ENCODE measurements at regions not wholly inside any gene's neighbourhood (a gene's known extent, or its start where the extent isn't known, plus 50 kb on each side); places are given as distances from the start of the nearest gene placed in this dataset.

DNA sequence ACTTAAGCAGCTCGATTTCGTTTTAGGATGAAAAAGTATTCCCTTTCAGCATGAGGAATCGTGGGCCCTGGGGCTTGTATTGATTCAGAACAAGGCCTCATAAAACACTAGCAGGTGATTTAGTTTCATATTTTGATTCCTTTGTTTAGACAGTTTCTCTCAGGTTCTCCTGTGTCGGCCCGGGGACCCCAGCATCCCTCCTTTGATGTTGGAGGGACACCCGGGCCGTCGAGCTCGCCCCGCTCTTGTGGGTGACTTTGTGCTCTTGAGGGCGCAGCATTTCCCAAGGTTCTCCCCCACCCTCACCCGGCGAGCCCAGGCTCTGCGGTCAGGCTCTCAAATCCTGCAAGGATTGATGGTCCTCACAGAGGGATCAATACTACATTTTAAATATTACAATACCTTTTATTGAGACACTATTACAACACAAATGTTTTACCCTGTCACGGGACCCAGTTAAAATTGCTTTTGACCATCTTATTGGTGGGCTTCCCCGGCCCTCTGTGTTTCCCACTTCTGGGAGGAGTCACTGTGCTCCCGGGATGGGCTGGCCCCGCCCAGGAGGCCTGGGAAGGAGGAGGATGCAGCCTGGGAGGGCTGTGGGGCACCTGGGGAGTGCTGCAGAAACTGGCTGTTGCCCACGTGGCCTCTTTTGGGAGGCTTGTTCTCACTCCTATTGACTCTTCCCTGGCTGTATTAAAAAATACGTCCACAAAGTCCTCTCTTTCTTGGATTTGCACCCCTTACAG is 222.6 kb downstream of the INSIG2 start:
- DNase-seq = no peak

DNA sequence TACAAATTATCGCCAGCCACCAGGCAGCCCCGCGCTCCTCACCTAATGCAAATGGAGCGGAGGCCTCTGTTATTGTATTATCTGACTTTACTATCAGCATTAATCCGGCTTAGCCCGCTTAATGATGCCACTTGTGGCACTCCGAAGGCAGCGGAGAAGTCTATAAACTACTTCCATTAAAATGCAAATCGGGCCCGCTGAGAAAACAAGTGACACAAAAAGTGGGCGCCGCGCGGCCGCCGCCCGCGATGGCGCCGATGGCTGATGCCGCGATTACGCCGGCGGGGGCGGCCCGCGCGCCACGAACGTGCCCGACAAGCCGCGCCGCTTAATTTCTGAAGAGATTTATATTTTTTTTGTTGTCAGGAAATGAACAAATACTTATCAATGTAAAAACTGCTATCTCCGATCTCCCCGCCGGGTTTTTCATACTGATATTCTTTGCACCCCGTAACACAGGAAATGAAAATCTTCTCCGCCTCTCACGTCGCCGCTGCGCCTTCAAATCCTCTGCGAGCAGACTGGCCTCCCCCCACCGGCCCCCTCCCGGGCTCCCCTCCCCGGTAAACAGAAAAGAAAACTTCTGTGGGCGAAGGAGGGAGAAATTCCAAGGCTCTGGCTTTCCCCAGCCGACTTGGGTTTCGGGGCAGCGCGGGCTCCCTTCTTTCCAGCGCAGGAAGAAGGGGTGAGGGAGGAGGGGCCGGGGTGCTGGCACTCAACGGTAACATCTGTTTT is 221.8 kb downstream of the INSIG2 start:
- DNase-seq = no peak

DNA sequence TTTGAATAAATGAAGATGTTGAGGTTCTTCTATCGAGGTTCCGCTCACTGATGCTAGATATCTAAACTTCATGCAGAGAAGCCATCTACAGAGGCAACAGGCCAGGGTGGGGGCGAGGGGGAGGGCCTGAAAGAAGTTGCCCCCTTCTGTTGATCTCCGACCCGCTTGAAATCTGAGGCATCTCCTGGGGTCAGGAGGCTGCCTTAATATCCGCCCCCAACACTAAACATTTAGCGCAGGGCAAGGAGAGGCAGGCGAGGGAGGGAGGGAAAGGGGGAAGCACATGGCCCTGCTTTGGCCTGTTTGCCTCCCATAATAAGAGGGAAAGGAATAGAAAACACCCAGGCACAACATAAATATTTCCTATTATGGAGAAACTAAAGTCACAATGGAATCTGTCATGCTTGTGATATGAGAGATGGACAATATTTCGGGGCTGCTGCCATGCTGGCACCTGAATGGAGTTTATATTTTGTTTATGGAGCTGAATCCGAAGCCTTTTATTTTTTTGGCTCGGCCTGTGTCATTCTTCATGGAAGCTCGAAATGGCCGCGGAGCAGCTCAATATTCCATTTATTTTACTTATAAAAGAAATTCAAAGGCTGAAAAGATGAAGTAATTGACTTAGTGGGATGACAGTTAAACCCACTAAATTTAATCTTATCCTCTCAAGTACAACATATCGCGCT is 221.1 kb downstream of the INSIG2 start:
- DNase-seq = no peak

DNA sequence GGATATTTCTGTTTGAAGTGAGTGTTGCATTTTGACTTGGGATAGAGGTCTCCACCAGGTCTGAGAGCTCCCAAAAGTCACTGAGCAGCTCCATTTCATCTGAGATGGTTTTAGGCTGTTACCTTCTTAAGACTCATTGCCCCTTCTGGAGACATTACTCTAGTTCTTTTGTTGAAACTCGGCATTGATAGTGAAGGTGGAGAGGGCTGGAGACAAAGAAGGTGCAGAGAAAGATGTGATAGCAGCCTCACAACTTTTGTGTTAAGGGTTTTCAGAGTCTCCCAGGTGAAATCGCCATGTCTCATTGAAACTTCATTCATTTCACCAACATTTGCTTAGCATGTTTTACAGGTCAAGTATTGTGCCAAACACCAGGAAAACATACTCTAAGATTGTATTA is 219.6 kb downstream of the INSIG2 start:
- DNase-seq = no peak

DNA sequence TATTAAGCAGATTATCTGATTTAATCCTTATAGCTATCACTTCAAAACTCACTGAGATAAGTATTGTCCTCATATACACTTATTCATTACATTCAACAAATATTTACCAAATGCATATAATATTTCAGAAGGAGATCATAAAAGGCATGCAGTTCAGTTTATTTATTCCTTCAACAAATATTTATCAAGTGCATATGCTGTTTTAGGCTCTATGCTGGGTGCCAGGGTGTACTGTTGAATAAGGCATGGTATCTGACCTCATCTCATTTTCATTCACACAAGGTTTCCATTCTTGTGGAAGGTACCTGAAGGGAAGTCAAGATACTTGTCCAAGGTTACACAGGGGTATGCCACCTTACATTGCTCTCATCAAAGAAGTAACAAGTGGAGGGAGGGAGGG is 213.0 kb downstream of the INSIG2 start:
- no peak for DNase-seq

DNA sequence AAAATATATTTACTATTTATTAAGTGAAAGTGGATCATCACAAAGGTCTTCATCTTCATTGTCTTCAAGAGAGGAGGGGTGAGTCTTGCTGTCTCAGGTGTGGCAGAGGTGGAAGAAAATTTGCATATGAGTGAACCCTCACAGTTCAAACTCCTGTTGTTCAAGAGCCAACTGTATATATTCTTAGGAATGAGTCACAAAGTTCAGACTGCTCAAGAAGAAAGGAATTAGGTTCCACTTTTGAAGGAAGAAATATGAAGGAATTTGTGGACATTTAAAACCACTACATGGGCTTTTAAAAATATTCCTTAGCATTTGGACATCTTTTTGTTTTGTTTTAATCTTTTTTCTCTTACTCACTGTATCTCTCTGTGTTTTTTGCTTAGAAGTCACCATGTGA is 212.6 kb downstream of the INSIG2 start:
- no peak for DNase-seq

DNA sequence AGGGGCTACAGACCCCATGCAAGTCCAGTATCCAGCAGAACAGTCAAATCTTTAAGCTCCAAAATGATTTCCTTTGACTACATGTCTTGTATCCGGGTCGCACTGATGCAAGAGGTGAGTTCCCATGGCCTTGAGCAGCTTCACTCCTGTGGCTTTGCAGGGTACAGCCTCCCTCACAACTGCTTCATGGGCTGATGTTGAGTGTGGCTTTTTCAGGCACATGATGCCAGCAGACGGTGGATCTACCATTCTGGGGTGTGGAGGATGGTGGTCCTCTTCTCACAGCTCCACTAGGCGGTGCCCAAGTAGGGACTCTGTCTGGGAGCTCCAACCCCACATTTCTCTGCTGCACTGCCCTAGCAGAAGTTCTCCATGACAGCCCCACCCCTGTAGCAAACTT is 208.4 kb downstream of the INSIG2 start:
- DNase-seq = no peak

DNA sequence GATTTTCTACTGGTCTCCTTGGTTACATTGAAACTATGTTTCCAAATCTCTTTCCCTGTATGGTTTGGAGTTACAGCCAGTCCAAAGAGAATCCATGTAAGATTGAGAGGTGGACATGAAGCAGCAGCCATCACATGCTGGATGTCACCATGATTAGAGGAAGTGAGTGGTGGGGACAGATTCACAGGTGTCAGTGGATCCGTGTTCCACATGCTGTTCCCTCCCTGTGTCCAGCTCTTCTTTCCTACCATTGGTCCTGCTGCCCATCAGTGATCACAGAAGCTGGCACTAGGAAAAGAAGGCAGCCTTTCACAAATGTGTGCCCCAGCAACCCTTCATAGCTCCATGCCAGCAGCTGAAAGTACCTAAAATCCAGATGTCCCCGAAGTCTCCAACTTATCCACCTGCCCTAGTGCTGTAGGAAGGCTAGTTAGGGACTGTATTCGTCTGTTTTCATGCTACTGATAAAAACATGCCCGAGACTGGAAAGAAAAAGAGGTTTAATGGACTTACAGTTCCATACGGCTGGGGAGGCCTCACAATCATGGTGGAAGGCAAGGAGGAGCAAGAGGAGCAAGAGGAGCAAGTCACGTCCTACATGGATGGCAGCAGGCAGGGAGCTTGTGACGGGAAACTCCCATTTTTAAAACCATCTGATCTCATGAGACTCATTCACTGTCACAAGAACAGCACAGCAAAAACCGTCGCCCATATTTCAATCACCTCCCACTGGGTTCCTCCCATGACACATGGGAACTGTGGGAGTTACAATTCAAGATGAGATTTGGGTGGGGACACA is 207.5 kb downstream of the INSIG2 start:
- no peak for DNase-seq

DNA sequence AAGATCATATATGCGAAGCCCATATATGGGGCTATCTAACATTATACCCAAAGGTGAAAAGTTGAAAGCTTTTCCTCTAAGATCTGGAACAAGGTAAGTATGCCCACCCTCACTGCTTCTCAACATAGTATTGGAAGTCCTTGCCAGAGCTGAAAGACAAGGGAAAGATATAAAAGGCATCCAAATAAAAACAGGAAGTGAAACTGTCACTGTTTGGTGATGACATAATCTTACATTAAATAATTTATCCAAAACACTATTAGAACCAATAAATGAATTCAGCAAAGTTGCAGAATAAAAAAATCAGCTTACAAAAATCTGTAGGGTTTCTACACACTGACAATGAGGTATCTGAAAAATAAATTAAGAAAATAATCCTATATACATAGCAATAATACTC is 205.8 kb downstream of the INSIG2 start:
- DNase-seq = no peak

DNA sequence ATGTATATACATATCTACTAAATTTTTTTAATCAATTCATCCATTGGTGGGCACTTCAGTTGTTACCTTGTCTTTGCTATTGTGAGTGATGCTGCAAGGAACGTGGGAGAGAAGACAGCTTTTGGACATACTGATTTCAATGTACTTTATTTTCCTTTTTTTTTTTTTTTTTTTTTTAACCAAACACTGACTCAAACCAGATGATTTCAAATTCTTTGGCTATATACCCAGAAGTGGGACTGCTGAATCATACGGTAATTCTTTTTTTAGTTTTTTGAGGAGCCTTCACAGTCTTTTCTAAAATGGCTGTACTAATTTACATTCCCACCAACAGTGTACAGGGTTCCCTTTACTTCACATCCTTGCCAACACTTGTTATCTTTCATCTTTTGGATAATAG is 204.7 kb downstream of the INSIG2 start:
- no peak for DNase-seq

DNA sequence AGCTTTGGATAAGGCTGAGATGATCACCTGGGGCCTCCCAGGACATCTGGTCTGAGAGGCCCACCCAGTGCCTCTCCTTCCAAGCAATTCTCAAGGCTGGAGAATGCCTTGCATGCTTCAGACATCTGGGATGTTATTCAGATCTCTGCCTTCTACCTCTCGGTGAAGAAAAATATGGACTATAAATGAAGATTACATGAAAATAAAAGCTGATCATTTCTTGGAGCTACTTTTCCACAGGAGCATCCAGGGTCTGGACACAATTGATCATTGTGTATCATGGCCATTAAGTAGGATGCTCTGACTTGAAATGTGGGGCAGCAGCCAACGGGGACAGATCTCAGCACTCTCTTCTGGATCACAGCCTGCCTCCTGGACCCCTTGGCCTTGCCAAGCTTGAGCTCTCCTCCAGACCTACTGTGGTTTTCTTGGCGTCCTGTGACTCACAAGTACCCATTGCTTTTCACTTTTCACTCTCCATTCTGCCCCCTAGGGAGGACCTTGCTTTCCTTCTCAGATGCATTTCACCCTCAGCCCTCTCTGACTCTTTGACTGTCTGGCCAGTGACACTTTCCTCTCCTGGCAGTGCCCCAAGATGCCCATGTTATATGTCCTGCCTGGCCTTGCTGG is 203.1 kb downstream of the INSIG2 start:
- DNase-seq = no peak

DNA sequence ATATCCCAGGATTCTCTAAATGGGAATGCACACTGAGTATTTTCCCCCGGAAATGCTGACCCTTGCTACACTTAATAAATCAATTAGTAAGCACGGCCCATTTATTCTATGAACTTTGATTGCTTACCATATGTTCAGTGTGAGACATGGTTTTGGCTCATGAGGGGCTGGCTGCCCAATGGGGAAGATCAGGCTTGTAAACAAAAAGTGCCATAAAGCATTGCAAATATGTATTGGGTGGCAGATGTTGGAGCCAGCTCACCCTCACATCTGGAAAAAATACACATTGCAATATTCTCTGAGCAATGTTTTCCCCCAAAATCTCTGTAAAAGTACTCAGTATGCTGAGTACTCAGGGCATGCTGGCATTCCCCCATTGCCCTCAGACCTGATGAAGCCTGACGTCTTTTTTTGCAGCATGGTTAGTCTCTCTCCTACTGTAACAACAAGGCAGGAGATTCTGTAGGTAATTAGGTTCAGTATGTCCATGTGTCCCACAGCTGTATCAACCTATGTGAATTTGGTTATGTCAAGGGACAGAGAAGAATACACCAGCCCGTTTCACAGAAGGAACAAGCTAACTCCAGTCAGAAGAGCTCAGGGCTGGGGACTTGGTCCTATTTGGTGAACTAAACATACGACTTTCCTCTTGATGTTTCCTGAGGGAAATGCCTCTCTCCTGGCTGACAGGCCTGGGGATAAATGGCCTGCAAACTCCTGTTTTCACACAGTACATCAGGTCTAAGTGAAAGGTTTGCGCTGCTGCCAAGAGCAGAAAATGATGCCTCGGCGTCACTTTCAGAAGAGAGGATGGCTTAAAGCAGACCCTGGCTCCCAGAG is 202.4 kb downstream of the INSIG2 start:
- no peak for DNase-seq

DNA sequence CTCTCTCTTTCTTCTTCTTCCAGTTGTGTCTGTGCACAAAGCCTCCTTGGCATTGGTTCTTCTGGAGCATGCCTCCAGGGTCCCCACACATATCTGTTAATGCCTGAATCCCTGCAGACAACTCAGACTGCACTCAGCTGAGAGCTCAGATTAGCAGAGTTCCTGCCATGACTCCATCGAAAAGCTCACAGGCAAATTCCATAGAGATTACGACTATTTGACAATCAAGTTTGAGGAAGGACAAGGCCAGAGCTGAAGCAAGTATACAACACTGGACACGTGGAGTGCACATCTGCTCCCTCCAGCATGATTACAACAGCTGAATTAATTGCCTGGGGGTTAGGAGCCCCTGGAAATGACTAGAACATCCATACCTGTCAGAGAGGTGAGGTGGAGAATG is 190.7 kb downstream of the INSIG2 start:
- no peak for DNase-seq

DNA sequence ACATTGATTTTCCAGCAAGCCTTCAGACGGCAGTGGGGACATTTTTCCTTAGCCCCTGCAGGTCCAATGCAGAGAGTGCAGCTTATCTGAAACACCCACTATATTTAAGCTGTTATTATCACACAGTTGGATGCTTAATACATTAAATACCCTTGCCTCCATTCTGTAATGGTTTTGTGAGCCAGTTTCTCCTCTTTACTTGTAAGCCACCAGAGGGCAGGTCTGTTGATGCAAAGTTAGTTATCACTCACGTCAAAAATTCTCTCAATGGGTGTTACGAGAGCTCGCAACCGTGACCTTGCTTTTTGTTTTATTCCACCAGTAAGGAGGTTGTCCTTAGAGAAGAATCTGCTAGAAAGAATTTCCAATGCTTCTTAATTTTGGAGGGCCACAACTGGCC is 189.8 kb downstream of the INSIG2 start:
- DNase-seq = no peak

DNA sequence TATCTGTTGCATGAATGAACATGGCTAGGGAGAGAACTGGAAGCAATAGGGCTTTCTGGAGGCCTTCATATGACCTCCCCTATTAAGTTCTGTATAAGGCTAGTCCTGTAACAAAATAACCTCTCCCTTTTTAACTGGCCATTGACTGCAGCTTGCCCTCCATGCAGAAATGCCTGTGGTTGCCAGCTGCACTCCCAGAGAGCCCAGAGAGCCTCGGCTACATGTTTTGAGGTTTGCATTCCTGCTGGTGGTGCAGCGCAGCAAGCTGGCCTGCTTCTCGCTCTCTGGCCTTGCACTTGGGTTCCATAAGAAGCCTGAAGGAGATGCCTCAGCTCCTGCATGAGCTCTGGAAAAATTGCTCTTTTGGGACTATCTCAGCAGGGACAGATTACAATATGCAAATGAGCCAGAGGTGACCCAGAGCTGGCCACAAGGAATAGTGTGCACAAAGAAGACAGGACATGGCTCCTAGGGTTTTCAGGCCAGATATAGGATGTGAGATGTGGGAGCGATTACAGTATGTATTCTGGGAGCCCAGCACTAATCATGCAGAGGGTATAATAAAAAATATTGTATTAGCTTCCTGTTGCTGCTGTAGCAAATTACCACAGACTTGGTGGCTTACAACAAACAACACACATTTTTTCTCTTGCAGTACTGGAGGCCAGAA is 186.7 kb downstream of the INSIG2 start:
- no peak for DNase-seq

DNA sequence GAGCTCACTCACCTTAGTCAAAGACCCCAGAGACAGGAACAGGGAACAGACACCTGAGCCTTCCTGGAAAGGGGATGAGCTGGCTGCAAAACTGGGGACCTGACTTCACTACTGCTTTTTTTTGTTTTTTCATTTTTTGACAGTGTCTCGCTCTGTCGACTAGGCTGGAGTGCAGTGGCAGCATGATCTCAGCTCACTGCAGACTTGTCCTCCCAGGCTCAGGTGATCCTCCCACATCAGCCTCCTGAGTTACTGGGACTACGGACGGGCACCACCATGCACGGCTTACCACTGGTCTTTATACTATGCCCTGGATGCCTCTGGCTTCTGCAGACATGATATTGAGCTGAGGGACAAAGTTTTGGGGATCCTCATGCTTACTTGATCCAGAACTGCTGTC is 184.1 kb downstream of the INSIG2 start:
- no peak for DNase-seq

DNA sequence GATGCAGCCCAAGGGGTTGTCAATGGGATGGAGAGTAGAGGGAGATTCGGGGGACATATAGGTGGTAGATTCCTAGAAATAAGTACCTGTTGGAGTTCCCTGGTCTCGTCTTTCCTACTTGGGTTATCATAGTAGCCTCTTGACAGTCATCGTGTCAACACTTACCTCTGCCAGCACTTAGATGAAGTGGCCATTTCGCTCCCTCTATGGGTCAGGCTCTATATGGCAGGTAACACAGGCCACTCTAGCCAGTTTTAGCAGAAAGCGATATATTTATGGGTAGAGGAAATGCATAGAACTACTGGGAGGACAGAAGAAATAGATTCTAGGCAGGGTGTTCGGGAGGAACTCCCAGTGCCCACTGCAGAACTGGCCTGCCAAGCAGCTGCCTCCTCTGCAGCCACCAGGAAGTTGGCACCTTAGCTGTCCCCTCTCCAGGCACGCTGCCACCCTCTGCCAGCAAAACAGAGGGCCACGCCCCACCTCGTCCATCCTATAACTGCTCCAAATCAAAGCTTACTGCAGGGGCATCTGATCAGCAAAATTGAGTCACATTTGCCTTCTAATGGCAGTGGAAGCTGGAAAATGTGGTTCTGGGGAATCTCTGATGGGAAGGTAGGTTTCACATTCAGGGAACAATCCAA is 181.3 kb downstream of the INSIG2 start:
- DNase-seq = no peak

DNA sequence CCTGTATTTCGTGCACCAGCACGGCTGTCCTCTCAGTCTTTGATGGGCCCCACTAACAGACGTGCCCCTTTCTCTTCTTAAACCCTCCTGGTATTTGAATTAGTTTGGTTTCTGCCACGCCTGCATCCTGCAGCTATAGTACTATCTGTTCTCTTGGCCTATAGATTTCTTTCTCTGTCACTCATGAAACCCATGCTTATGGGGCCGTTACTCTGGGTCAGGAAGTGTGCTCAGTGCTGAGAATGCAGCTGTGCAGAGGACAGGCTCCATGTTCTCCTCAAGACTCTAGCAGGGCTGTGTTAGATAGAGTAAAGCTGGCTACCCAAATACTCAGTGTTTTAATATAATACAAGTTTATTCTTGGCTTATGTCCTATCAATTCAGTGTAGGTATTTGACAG is 180.0 kb downstream of the INSIG2 start:
- DNase-seq = no peak

DNA sequence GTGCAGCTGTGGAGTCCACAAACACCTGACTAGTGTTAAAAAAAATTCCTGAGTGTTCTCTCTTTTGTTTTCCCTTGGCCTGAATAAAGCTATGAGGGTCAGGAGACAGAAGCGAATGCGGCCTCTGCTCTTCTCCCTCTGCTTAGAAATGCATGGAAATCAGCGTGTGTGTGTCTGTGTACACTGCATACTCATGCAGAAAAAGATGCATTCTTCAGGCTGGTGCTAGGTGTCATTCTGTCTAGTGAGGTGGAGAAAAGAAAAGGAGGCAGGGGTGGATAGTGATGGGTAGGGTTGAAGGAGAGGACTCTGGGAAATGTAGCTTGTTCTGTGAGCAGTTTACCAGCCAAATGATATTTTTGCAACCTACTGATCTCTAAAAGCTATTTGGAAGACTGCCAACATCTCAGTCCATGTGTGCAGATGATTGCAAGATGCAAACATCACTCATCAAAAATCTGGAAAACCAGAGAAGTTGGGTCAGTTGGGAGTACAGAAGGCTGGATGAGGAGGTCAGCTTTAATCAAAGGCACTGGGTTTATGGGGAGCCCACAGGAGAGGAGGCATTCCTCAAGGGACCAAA is 177.7 kb downstream of the INSIG2 start:
- DNase-seq = no peak

DNA sequence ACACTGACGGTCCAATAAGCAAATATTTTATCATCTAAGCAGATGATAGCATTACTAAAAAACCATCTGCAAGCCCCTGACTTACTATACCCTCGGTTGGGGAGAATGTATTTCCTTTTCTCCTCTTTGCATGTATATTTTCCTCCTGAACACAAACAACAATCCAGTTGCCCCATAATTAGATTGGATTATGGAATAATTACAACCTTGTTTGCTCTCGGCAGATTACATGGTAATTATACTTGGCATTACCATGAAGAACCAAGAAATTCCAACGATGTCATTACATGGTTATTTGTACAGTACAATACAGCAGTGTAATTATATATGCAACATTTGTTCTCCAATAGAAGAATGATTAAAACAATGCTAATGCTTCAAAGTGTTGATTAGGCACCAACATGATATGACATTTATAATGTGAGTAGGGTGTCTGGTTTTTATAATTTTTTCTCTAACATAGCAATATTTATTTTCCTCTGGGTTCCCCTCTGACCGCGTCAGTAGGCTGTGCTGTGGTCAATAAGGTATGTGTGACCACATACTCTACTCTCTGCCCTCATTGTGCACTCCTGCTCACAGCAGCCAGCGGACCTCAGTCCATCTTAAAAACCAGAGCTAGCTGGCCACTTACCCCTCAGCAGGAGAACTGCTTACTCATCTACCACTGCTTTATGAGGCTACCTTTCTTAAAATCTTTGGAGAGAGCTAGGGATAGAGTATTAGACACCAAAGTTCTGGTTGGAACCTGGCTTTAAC is 176.1 kb downstream of the INSIG2 start:
- no peak for DNase-seq
